Left ventricle myocardium inferior (tissue), 1 donor: ENCODE measurements at regions not wholly inside any gene's neighbourhood (a gene's known extent, or its start where the extent isn't known, plus 50 kb on each side); places are given as distances from the start of the nearest gene placed in this dataset.

Experiments
- DNase-seq: peaks from one replicate; pipeline ENCODE4 v3.0.0-alpha.2; 2020
- H3K27ac ChIP-seq: fragments of 200-600 bp; replicated peaks from 2 replicates; pipeline ENCODE4 v1.8.0; 2021
- H3K27me3 ChIP-seq: fragments of 200-600 bp; 2 replicates; pipeline ENCODE4 v1.8.0; 2021; ENCODE audit warnings: low read depth
- H3K36me3 ChIP-seq: fragments of 200-600 bp; 2 replicates; pipeline ENCODE4 v1.8.0; 2021
- H3K4me1 ChIP-seq: fragments of 200-600 bp; 2 replicates; pipeline ENCODE4 v1.8.0; 2021
- H3K4me3 ChIP-seq: fragments of 200-600 bp; 2 replicates; pipeline ENCODE4 v1.8.0; 2021; ENCODE audit warnings: mild to moderate bottlenecking, moderate library complexity
- H3K9me3 ChIP-seq: fragments of 200-600 bp; replicated peaks from 2 replicates; pipeline ENCODE4 v1.8.0; 2021
- intact Hi-C: fragments of 100-400 bp; cut with micrococcal nuclease; formaldehyde crosslinking; loops from one replicate; pipeline ENCODE4 v1.11.0; 2022
- TF ChIP-seq, protein P1 (sequence below): fragments of 200-600 bp; IDR thresholded peaks from 2 replicates; pipeline ENCODE4 v1.8.0; 2021; ENCODE audit warnings: antibody characterized with exemption, mild to moderate bottlenecking, borderline replicate concordance
- donor health status: DM: no; HTN: yes; CAD: no; lungs with severe emphysema.

DNA sequence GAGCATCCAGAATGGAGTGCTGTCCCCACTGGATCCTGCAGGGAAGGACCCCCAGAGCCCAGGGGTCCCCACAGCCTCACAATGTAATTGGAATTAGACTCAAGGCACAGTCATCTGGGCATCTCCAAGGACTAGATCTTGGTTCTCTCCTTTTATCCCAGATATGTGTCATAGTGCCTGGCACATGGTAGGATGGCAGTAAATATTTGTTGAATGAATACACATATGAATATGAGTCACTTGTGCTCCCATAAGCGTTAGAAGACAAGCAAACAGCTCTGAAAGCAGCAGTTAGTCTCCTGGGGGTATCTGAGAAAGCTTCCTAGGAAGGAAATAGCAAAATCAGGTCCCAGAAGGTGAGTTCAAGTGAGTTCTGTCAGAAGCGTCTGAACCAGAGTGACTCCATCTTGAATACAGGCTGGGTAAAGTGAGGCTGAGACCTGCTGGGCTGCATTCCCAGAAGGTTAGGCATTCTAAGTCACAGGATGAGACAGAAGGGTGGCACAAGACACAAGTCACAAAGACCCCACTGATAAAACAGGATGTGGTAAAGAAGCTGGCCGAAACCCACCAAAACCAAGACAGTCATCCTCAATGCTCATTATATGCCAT lies 234.1 kb upstream of the ID2 start:
- no peaks in the 10 kb centered on the region for H3K36me3 ChIP-seq

DNA sequence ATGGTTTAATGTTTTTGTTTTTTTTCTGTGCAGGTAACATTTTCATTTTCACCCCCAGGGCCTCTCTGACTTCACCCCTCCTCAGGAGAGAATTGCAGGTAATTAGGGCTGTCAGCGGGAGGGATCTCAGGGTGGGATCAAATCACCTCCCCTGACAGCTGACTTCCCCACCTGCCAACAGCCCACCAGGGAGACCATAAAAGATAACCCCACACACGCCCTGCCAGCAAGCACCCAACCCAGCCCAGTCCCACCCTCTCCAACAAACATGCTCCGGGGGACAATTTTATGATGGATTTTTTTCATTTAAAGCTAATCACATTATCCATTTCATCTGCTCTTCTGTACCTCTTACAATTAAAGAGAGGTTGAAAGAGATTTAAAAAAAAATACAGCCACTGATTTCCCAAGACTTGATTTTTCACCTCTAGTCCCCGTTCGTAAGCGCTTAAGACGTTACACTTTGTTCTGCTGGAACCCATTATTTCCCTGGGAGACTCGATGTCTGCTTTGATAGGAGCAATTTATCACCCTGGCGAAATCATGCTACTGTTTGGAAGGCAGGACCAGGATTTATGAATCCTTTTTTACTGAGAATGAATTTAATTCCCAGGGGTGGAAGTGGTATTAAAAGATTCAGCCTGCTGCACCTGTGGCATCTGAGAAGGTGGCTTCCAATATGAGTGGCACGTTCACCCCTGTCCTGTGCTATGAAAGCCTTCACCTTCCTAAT lies 232.9 kb upstream of the ID2 start:
- DNase-seq = no peak
- Histone ChIP-seq H3K4me1 (peaks cover 9% of the 10 kb centered on the region), H3K9me3 (no peaks in the 10 kb centered on the region), H3K27ac (no peak overlapping the region), H3K27me3 (no peaks in the 10 kb centered on the region), H3K36me3 (no peaks in the 10 kb centered on the region), H3K4me3 (no peak overlapping the region)
- intact Hi-C loops = no loop called here
- TF ChIP-seq, protein P1, sequence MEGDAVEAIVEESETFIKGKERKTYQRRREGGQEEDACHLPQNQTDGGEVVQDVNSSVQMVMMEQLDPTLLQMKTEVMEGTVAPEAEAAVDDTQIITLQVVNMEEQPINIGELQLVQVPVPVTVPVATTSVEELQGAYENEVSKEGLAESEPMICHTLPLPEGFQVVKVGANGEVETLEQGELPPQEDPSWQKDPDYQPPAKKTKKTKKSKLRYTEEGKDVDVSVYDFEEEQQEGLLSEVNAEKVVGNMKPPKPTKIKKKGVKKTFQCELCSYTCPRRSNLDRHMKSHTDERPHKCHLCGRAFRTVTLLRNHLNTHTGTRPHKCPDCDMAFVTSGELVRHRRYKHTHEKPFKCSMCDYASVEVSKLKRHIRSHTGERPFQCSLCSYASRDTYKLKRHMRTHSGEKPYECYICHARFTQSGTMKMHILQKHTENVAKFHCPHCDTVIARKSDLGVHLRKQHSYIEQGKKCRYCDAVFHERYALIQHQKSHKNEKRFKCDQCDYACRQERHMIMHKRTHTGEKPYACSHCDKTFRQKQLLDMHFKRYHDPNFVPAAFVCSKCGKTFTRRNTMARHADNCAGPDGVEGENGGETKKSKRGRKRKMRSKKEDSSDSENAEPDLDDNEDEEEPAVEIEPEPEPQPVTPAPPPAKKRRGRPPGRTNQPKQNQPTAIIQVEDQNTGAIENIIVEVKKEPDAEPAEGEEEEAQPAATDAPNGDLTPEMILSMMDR = no peak

More for the DNA sequence above, 234.1 kb upstream of the ID2 start:
- Histone ChIP-seq H3K4me3 (no peak overlapping the region), H3K27me3 (no peaks in the 10 kb centered on the region), H3K9me3 (no peaks in the 10 kb centered on the region), H3K4me1 (peaks cover 9% of the 10 kb centered on the region), H3K27ac (no peak overlapping the region)
- no peak for DNase-seq
- TF ChIP-seq, protein P1 = no peak
- intact Hi-C loops = no loop called here

DNA sequence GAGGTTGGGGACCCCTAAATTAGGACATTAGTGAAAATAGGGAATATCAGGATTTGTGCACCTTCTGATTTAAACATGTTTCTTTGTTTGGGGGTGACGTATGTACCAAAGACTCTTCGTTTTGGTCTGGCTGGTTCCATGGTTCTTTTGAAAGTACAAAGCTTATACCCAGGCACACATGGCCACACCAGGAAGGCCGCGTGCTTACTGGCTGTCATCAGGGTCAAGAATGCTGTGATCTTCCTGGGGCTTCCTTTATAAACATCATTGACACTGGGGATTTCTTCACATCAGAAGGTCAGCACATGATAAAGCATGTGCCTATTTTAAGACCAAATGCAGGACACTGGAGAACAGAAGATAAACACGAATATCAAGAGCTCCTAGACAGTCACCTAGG lies 230.6 kb upstream of the ID2 start:
- peaks cover 9% of the 10 kb centered on the region for H3K4me1 ChIP-seq
- no peaks in the 10 kb centered on the region for H3K36me3 ChIP-seq
- H3K4me3 ChIP-seq = no peak overlapping the region
- TF ChIP-seq, protein P1 = no peak
- no peak overlapping the region for H3K27ac ChIP-seq
- intact Hi-C loops = no loop called here
- no peak for DNase-seq
- H3K9me3 ChIP-seq = no peaks in the 10 kb centered on the region
- peaks cover 2% of the 10 kb centered on the region for H3K27me3 ChIP-seq

DNA sequence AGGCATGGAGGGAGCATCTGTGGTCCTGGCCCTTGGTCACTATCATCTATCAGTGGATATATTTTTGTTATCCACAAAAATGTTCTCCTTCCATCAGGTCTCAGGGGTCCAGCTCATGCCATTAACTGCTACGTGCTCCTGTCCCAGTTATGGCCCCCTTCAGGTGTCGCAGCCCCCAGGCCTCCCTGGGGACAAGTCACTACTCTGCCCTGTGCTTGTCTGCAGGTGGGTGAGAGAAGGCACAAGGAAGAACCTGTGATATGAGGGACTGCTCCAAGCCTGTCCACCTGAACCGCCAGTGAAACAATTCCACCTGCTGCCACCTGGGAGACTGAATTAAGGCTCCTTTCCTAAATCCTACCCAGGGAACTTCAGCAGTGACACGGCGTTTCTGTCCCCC lies 229.6 kb upstream of the ID2 start:
- Histone ChIP-seq H3K4me1 (peaks cover 13% of the 10 kb centered on the region), H3K4me3 (no peak overlapping the region), H3K27me3 (peaks cover 13% of the 10 kb centered on the region), H3K27ac (no peak overlapping the region), H3K36me3 (no peaks in the 10 kb centered on the region), H3K9me3 (no peaks in the 10 kb centered on the region)
- TF ChIP-seq, protein P1 = no peak
- DNase-seq = no peak
- intact Hi-C loops = no loop called here

DNA sequence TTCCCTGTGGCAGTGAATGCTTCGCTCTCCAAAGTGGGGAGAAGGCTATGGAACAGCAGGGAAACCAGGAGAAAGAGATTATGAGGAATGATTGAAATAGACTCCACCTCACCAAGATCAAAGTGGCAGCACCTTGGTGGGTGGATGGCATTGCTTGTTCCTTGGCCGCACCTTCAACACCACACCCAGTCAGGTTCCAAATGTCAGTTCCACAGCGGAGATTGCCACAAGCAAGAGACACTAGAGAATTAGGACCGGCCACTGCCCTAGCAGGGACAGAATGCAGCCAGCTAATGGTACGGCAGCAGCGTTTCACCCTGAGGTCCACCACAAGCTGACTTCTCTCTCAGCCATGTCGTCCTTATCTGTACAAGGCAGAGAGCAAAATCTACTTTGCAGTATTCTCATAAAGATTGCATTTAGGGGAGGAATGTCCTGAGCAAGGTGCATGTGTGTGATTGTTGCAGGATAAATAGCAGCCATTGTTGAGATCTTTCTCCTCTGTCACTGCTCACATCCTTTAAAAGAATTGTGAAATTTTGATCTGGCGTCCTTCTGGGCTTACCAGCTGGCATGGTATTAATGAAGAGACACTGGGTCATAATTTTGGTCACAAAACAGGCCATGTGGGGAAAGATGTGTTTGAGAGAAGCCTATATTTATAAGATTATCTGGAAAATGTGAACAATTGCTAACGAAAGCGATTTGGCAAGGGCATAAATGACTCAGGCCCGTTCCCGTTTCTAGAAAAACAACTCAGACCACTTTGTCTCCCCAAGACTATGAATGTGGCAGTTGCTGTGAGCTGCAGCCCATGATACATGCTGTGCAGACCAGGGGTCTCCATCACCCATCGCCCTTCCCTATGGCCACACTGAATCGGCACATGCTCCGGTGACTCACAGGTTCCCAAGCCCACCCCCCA lies 228.6 kb upstream of the ID2 start:
- Histone ChIP-seq H3K27me3 (peaks cover 22% of the 10 kb centered on the region), H3K9me3 (no peaks in the 10 kb centered on the region), H3K36me3 (no peaks in the 10 kb centered on the region), H3K4me3 (no peak overlapping the region), H3K4me1 (peaks cover 15% of the 10 kb centered on the region), H3K27ac (no peak overlapping the region)
- TF ChIP-seq, protein P1 = no peak
- DNase-seq = no peak
- intact Hi-C loops = no loop called here
